Panc1 (cell line): ENCODE measurements at regions not wholly inside any gene's neighbourhood (a gene's known extent, or its start where the extent isn't known, plus 50 kb on each side); places are given as distances from the start of the nearest gene placed in this dataset.

Experiments
- ATAC-seq: fragments of 200-7000 bp; cut with Tn5 transposase; 2 replicates; pipeline ENCODE4 v1.9.1; 2020; ENCODE audit warnings: mild to moderate bottlenecking, moderate library complexity
- BruUV-seq: library from RNA; stranded (reverse); fragments of 400-500 nt; replicated peaks from 2 replicates; lab custom pipeline; 2021; lab: Mats Ljungman, UMichigan
- CTCF ChIA-PET: fragments of 300-600 bp; sonication (Branson Sonifier 250); formaldehyde crosslinking; loops from one replicate; lab custom pipeline; 2022; ENCODE audit warnings: antibody characterized with exemption; lab: Charles Lee
- POLR2A ChIA-PET: fragments of 300-600 bp; sonication (Branson Sonifier 250); formaldehyde crosslinking; loops from one replicate; lab custom pipeline; 2022; ENCODE audit warnings: antibody characterized with exemption; lab: Charles Lee
- DNase-seq: peaks from one replicate; pipeline ENCODE4 v3.0.0-alpha.2; 2010; ENCODE audit warnings: low read depth, low spot score
- H3K27ac ChIP-seq: 2 replicates; pipeline ENCODE4 v1.5.1; 2011; ENCODE audit warnings: mild to moderate bottlenecking, low read length, inconsistent platforms
- H3K27me3 ChIP-seq: fragments of 200-500 bp; sonication (Bioruptor generic); 2 replicates; pipeline ENCODE4 v1.6.0; 2014; ENCODE audit warnings: low read length, inconsistent platforms; ENCODE audit not compliant: control insufficient read depth, insufficient read depth
- H3K36me3 ChIP-seq: fragments of 200-500 bp; sonication (Bioruptor generic); 2 replicates; pipeline ENCODE4 v1.5.1; 2014; ENCODE audit warnings: inconsistent platforms, mild to moderate bottlenecking, low read length, moderate library complexity; ENCODE audit not compliant: control insufficient read depth, insufficient read depth
- H3K4me1 ChIP-seq: 2 replicates; pipeline ENCODE4 v1.5.1; 2011; ENCODE audit warnings: inconsistent platforms, mild to moderate bottlenecking, low read length, moderate library complexity; ENCODE audit not compliant: control insufficient read depth, insufficient read depth
- H3K4me3 ChIP-seq, 2 experiments: 2 replicates each; pipeline ENCODE4 v1.5.1; 2011 to 2012; ENCODE audit warnings: low read depth in 2 of 2, low read length in 2 of 2, mild to moderate bottlenecking in 2 of 2, inconsistent platforms in 1 of 2, moderate library complexity in 1 of 2
- H3K9me3 ChIP-seq: fragments of 200-500 bp; sonication (Bioruptor generic); 2 replicates; pipeline ENCODE4 v1.5.1; 2014; ENCODE audit warnings: low read depth, mild to moderate bottlenecking, inconsistent platforms, low read length, moderate library complexity; ENCODE audit not compliant: control insufficient read depth, insufficient read depth
- POLR2AphosphoS5 ChIP-seq: IDR thresholded peaks from 2 replicates; pipeline ENCODE4 v1.6.1; 2012; ENCODE audit warnings: mild to moderate bottlenecking, low read depth, low read length, moderate library complexity
- SIN3A ChIP-seq: IDR thresholded peaks from 2 replicates; pipeline ENCODE4 v1.6.1; 2012; ENCODE audit warnings: low read depth, mild to moderate bottlenecking, low read length, moderate library complexity, borderline replicate concordance; ENCODE audit not compliant: insufficient read depth
- TCF7L2 ChIP-seq: IDR thresholded peaks from 2 replicates; pipeline ENCODE4 v1.6.1; 2011; ENCODE audit warnings: mild to moderate bottlenecking, low read depth, low read length, inconsistent platforms
- in situ Hi-C: cut with HindIII; loops from 2 replicates; pipeline ENCODE4 v1.10.0; 2016; ENCODE audit warnings: low sequenced_read_pairs, low pct_unique_long_range_greater_than_20kb
- intact Hi-C: fragments of 100-400 bp; cut with micrococcal nuclease; formaldehyde crosslinking; loops from one replicate; pipeline ENCODE4 v1.10.0; 2022; ENCODE audit not compliant: unreplicated experiment
- TF ChIP-seq, protein P1 (sequence below): fragments of 450-650 bp; IDR thresholded peaks from 2 replicates; pipeline ENCODE4 v1.5.1; 2017; ENCODE audit warnings: mild to moderate bottlenecking
- TF ChIP-seq, protein P2 (sequence below), 2 experiments: IDR thresholded peaks; 2 replicates each; pipeline ENCODE4 v1.6.1; 2011 to 2012; ENCODE audit warnings: low read depth in 2 of 2, control low read depth in 1 of 2, low read length in 1 of 2, mild to moderate bottlenecking in 1 of 2, moderate library complexity in 1 of 2; ENCODE audit not compliant: insufficient read depth in 1 of 2

- no peak for ATAC-seq
- TF ChIP-seq, protein P1, sequence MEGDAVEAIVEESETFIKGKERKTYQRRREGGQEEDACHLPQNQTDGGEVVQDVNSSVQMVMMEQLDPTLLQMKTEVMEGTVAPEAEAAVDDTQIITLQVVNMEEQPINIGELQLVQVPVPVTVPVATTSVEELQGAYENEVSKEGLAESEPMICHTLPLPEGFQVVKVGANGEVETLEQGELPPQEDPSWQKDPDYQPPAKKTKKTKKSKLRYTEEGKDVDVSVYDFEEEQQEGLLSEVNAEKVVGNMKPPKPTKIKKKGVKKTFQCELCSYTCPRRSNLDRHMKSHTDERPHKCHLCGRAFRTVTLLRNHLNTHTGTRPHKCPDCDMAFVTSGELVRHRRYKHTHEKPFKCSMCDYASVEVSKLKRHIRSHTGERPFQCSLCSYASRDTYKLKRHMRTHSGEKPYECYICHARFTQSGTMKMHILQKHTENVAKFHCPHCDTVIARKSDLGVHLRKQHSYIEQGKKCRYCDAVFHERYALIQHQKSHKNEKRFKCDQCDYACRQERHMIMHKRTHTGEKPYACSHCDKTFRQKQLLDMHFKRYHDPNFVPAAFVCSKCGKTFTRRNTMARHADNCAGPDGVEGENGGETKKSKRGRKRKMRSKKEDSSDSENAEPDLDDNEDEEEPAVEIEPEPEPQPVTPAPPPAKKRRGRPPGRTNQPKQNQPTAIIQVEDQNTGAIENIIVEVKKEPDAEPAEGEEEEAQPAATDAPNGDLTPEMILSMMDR: no peak
- no peak for TF ChIP-seq TCF7L2
- TF ChIP-seq, protein P2, sequence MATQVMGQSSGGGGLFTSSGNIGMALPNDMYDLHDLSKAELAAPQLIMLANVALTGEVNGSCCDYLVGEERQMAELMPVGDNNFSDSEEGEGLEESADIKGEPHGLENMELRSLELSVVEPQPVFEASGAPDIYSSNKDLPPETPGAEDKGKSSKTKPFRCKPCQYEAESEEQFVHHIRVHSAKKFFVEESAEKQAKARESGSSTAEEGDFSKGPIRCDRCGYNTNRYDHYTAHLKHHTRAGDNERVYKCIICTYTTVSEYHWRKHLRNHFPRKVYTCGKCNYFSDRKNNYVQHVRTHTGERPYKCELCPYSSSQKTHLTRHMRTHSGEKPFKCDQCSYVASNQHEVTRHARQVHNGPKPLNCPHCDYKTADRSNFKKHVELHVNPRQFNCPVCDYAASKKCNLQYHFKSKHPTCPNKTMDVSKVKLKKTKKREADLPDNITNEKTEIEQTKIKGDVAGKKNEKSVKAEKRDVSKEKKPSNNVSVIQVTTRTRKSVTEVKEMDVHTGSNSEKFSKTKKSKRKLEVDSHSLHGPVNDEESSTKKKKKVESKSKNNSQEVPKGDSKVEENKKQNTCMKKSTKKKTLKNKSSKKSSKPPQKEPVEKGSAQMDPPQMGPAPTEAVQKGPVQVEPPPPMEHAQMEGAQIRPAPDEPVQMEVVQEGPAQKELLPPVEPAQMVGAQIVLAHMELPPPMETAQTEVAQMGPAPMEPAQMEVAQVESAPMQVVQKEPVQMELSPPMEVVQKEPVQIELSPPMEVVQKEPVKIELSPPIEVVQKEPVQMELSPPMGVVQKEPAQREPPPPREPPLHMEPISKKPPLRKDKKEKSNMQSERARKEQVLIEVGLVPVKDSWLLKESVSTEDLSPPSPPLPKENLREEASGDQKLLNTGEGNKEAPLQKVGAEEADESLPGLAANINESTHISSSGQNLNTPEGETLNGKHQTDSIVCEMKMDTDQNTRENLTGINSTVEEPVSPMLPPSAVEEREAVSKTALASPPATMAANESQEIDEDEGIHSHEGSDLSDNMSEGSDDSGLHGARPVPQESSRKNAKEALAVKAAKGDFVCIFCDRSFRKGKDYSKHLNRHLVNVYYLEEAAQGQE (IDR thresholded peaks at IDR 0.05; ENCODE audit: insufficient read depth in 1 of 2, low read depth in 2 of 2, low read length in 1 of 2): no peak
- no peak for TF ChIP-seq POLR2AphosphoS5
- TF ChIP-seq SIN3A: no peak
- CTCF ChIA-PET: no interaction called here
Observed at GRCh38 chr12:107478881-107479280, 206.7 kb upstream of the PWP1 start.

DNA sequence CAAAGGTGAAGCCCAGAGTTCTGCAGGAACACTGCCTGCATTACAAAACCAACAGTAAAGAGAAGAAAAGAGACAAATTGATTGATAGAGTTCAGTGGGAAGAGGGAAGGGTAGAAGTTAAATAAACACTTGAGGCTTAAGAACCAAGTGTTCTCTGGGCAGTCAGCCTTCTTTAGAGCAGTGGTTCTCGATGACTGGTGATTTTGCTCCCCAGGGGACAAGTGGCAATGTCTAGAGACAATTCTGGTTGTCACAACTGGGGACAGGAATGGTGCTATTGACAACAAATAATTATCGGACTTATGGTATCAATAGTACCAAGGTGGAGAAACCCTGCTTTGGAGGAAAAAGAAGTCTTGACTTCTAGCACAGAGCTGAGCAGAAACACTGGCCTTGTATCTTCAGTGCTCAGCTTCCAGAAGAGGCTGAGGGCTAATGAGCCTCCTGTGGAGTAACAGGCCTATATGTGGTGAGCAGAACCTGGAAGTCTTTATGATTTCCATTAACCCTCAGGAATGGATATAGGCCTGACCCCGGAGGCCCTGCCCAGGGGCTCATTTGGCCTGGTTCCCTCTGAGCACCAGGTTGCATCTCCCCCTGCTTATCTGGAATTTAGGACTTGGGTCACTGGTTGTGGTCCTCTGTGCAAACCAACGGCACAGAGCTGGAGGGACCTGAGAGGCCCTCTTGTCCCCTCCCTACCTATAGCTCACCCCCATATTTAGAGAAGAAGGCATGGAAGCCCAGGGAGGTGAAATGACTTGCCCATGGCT, 204.6 kb upstream of the PWP1 start:
- H3K27ac ChIP-seq: no peak overlapping the region
- intact Hi-C loops: no loop called here
- TF ChIP-seq TCF7L2 (no peak), SIN3A (no peak), POLR2AphosphoS5 (no peak)
- TF ChIP-seq, protein P1: no peak
- TF ChIP-seq, protein P2 (IDR thresholded peaks at IDR 0.05; ENCODE audit: insufficient read depth in 1 of 2, low read depth in 2 of 2, low read length in 1 of 2): no peak
- no TSS peak for BruUV-seq
- ATAC-seq (no peak), DNase-seq (no peak)
- in situ Hi-C loops: no loop called here
- POLR2A ChIA-PET: no interaction called here
- H3K9me3 ChIP-seq: no peaks in the 10 kb centered on the region
- peaks cover 4% of the 10 kb centered on the region; the same call in 1 of the 2 replicates for H3K27me3 ChIP-seq
- CTCF ChIA-PET: no interaction called here
- no peak overlapping the region for H3K4me3 ChIP-seq
- H3K4me1 ChIP-seq: no peaks in the 10 kb centered on the region
- H3K36me3 ChIP-seq: no peaks in the 10 kb centered on the region

More at GRCh38 chr12:107478881-107479280, 206.7 kb upstream of the PWP1 start:
- Histone ChIP-seq H3K27ac (no peak overlapping the region), H3K27me3 (peaks cover 4% of the 10 kb centered on the region; the same call in 1 of the 2 replicates), H3K4me1 (no peaks in the 10 kb centered on the region), H3K36me3 (no peaks in the 10 kb centered on the region), H3K9me3 (no peaks in the 10 kb centered on the region), H3K4me3 (no peak overlapping the region)
- in situ Hi-C loops: no loop called here
- no TSS peak for BruUV-seq
- no peak for DNase-seq
- POLR2A ChIA-PET: no interaction called here
- intact Hi-C loops: no loop called here
